ENCODE measurements at regions not wholly inside any gene's neighbourhood (a gene's known extent, or its start where the extent isn't known, plus 50 kb on each side); places are given as distances from the start of the nearest gene placed in this dataset.
"Not testable (repeated sequence)": the region's sequence is repeated elsewhere in the genome, so short reads cannot be mapped to it uniquely, and the experiment has no call there.

- Mint-ChIP-seq H3K36me3 (ENCODE audit: low read depth) (no peaks in the 10 kb centered on the region), H3K4me1 (ENCODE audit: low read depth) (peaks cover 8% of the 10 kb centered on the region), H3K27me3 (no peaks in the 10 kb centered on the region), H3K27ac (no peak overlapping the region), H3K9me3 (no peaks in the 10 kb centered on the region), H3K4me3 (no peak overlapping the region)
- ChIA-PET CTCF (no interaction called here), POLR2A (no interaction called here)
- ATAC-seq (no peak), DNase-seq (no peak)
- intact Hi-C loops (cut with micrococcal nuclease): no loop called here
- TF ChIP-seq CTCF (IDR thresholded peaks at IDR 0.05): no peak
Measured at GRCh38 chr19:21611659-21612402, 106.4 kb downstream of the ZNF429 start.

- Mint-ChIP-seq H3K36me3 (ENCODE audit: low read depth) (no peaks in the 10 kb centered on the region), H3K27me3 (no peaks in the 10 kb centered on the region), H3K9me3 (no peaks in the 10 kb centered on the region), H3K4me1 (ENCODE audit: low read depth) (peaks cover 8% of the 10 kb centered on the region), H3K4me3 (no peak overlapping the region), H3K27ac (no peak overlapping the region)
- ATAC-seq (no peak), DNase-seq (no peak)
- CTCF ChIA-PET: no interaction called here
- POLR2A ChIA-PET: no interaction called here
- no peak for TF ChIP-seq CTCF (IDR thresholded peaks at IDR 0.05)
- intact Hi-C loops (cut with micrococcal nuclease): no loop called here
Measured at GRCh38 chr19:21610787-21611186, 105.4 kb downstream of the ZNF429 start.

GRCh38 chr19:21610341-21610740 is 104.9 kb downstream of the ZNF429 start:
- ATAC-seq (no peak), DNase-seq (no peak)
- Mint-ChIP-seq H3K4me3 (no peak overlapping the region), H3K27ac (no peak overlapping the region), H3K36me3 (ENCODE audit: low read depth) (no peaks in the 10 kb centered on the region), H3K27me3 (no peaks in the 10 kb centered on the region), H3K9me3 (no peaks in the 10 kb centered on the region), H3K4me1 (ENCODE audit: low read depth) (peaks cover 8% of the 10 kb centered on the region)
- ChIA-PET POLR2A (no interaction called here), CTCF (no interaction called here)
- TF ChIP-seq CTCF (IDR thresholded peaks at IDR 0.05): no peak
- intact Hi-C loops (cut with micrococcal nuclease): no loop called here

- ChIA-PET POLR2A (no interaction called here), CTCF (no interaction called here)
- Mint-ChIP-seq H3K27ac (no peak overlapping the region), H3K9me3 (no peaks in the 10 kb centered on the region), H3K4me1 (ENCODE audit: low read depth) (peaks cover 26% of the 10 kb centered on the region), H3K27me3 (no peaks in the 10 kb centered on the region), H3K36me3 (ENCODE audit: low read depth) (no peaks in the 10 kb centered on the region), H3K4me3 (no peak overlapping the region)
- intact Hi-C loops (cut with micrococcal nuclease): no loop called here
- TF ChIP-seq CTCF (IDR thresholded peaks at IDR 0.05): no peak
- ATAC-seq (no peak), DNase-seq (no peak)
Measured at GRCh38 chr19:21608571-21608970, 103.2 kb downstream of the ZNF429 start.

GRCh38 chr19:21607449-21607848 is 102.0 kb downstream of the ZNF429 start:
- DNase-seq (no peak), ATAC-seq (no peak)
- CTCF ChIA-PET: no interaction called here
- no peak overlapping the region for H3K27ac Mint-ChIP-seq
- intact Hi-C loops (cut with micrococcal nuclease): no loop called here
- no peaks in the 10 kb centered on the region for H3K27me3 Mint-ChIP-seq
- H3K4me3 Mint-ChIP-seq: no peak overlapping the region
- POLR2A ChIA-PET: interaction anchor here (0.5 kb wide), 1 partner anchor 989 kb away, joined by 3 read pairs; no protein-coding TSS in a partner anchor
- no peaks in the 10 kb centered on the region for H3K36me3 Mint-ChIP-seq (ENCODE audit: low read depth)
- H3K9me3 Mint-ChIP-seq: no peaks in the 10 kb centered on the region
- H3K4me1 Mint-ChIP-seq (ENCODE audit: low read depth): peaks cover 33% of the 10 kb centered on the region
- no peak for TF ChIP-seq CTCF (IDR thresholded peaks at IDR 0.05)

GRCh38 chr19:21607011-21607410 is 101.6 kb downstream of the ZNF429 start:
- peaks cover 33% of the 10 kb centered on the region for H3K4me1 Mint-ChIP-seq (ENCODE audit: low read depth)
- POLR2A ChIA-PET; H3K27ac Mint-ChIP-seq; H3K4me3 Mint-ChIP-seq; H3K36me3 Mint-ChIP-seq (ENCODE audit: low read depth); intact Hi-C loops (cut with micrococcal nuclease); DNase-seq; CTCF ChIA-PET; ATAC-seq; H3K9me3 Mint-ChIP-seq; H3K27me3 Mint-ChIP-seq: not testable (repeated sequence)

- peaks cover 33% of the 10 kb centered on the region for H3K4me1 Mint-ChIP-seq (ENCODE audit: low read depth)
- CTCF ChIA-PET; H3K27me3 Mint-ChIP-seq; H3K4me3 Mint-ChIP-seq; intact Hi-C loops (cut with micrococcal nuclease); H3K27ac Mint-ChIP-seq; H3K9me3 Mint-ChIP-seq; ATAC-seq; POLR2A ChIA-PET; H3K36me3 Mint-ChIP-seq (ENCODE audit: low read depth); DNase-seq: not testable (repeated sequence)
Measured at GRCh38 chr19:21606326-21606725, 100.9 kb downstream of the ZNF429 start.

Data from activated CD8-positive, alpha-beta T cell treated with anti-CD3 and anti-CD28 coated beads for 36 hours (primary cell).